Fibroblast of lung (primary cell): ENCODE measurements at regions not wholly inside any gene's neighbourhood (a gene's known extent, or its start where the extent isn't known, plus 50 kb on each side); places are given as distances from the start of the nearest gene placed in this dataset.
"Not testable (repeated sequence)": the region's sequence is repeated elsewhere in the genome, so short reads cannot be mapped to it uniquely, and the experiment has no call there.

Source experiments
- DNase-seq, 2 donors: peaks; one replicate each; pipeline versions ENCODE4 v3.0.0 to v3.0.0-alpha.2; 2010; ENCODE audit warnings: low read depth in 2 of 2
- H2AFZ ChIP-seq: 2 replicates; pipeline ENCODE4 v1.5.1; 2012; ENCODE audit warnings: low read length, control low read depth, inconsistent platforms
- H3K27ac ChIP-seq: 2 replicates; pipeline ENCODE4 v1.5.1; 2011; ENCODE audit warnings: low read length, control low read depth; ENCODE audit not compliant: insufficient read depth
- H3K27me3 ChIP-seq: 2 replicates; pipeline ENCODE4 v1.5.1; 2011; ENCODE audit warnings: mild to moderate bottlenecking, low read length; ENCODE audit not compliant: control insufficient read depth, insufficient read depth
- H3K36me3 ChIP-seq: 2 replicates; pipeline ENCODE4 v1.5.1; 2011; ENCODE audit warnings: low read length; ENCODE audit not compliant: control insufficient read depth, insufficient read depth
- H3K4me1 ChIP-seq: 2 replicates; pipeline ENCODE4 v1.5.1; 2011; ENCODE audit warnings: low read length; ENCODE audit not compliant: control insufficient read depth, insufficient read depth; ENCODE audit errors: extremely low read depth
- H3K4me2 ChIP-seq: 2 replicates; pipeline ENCODE4 v1.5.1; 2011; ENCODE audit warnings: low read length, control low read depth; ENCODE audit not compliant: insufficient read depth; ENCODE audit errors: extremely low read depth
- H3K4me3 ChIP-seq, 4 experiments: fragments of 200-600 bp in 1 of 4; sonication (generic) in 1 of 4; replicated peaks in 1 of 4; 2 replicates each; pipeline ENCODE4 v1.5.1; 2011 to 2016; ENCODE audit warnings: low read length in 4 of 4, low read depth in 3 of 4, mild to moderate bottlenecking in 3 of 4, control low read depth in 2 of 4, inconsistent platforms in 1 of 4, mixed read lengths in 1 of 4; ENCODE audit not compliant: insufficient read depth in 1 of 4; ENCODE audit errors: control extremely low read depth in 1 of 4
- H3K79me2 ChIP-seq: 2 replicates; pipeline ENCODE4 v1.5.1; 2012; ENCODE audit warnings: mild to moderate bottlenecking, low read length, inconsistent platforms; ENCODE audit not compliant: control insufficient read depth, insufficient read depth
- H3K9ac ChIP-seq: 2 replicates; pipeline ENCODE4 v1.5.1; 2011; ENCODE audit warnings: mild to moderate bottlenecking, low read length, control low read depth; ENCODE audit not compliant: insufficient read depth
- H3K9me3 ChIP-seq: 2 replicates; pipeline ENCODE4 v1.5.1; 2012; ENCODE audit warnings: low read depth, low read length; ENCODE audit not compliant: control insufficient read depth, insufficient read depth
- H4K20me1 ChIP-seq: 2 replicates; pipeline ENCODE4 v1.5.1; 2011; ENCODE audit warnings: low read length; ENCODE audit not compliant: control insufficient read depth, insufficient read depth; ENCODE audit errors: extremely low read depth
- EZH2 ChIP-seq: IDR thresholded peaks from 2 replicates; pipeline ENCODE4 v1.5.1; 2012; ENCODE audit warnings: low read length, control low read depth, mild to moderate bottlenecking; ENCODE audit errors: missing control alignments
- TF ChIP-seq, protein P1 (sequence below), 2 donors: IDR thresholded peaks in 1 of 2; conservative IDR thresholded peaks in 1 of 2; 1 replicate in 1 of 2; 2 replicates in 1 of 2; pipeline ENCODE4 v1.5.1; 2011 to 2012; ENCODE audit warnings: low read length in 2 of 2, control low read depth in 1 of 2, inconsistent platforms in 1 of 2, low read depth in 1 of 2, mild to moderate bottlenecking in 1 of 2

- DNase-seq, H4K20me1 ChIP-seq, H3K4me1 ChIP-seq, H2AFZ ChIP-seq, H3K79me2 ChIP-seq, H3K4me2 ChIP-seq, H3K9me3 ChIP-seq, H3K27ac ChIP-seq, H3K36me3 ChIP-seq, H3K27me3 ChIP-seq, H3K4me3 ChIP-seq, H3K9ac ChIP-seq: not testable (repeated sequence)
Observed at GRCh38 chr13:111051726-111052232, 63.3 kb upstream of the ARHGEF7 start.

- Histone ChIP-seq H3K79me2 (no peaks in the 10 kb centered on the region), H3K36me3 (no peaks in the 10 kb centered on the region), H4K20me1 (no peaks in the 10 kb centered on the region), H3K27me3 (no peaks in the 10 kb centered on the region), H3K4me2 (no peak overlapping the region), H3K27ac (no peak overlapping the region), H3K4me1 (no peaks in the 10 kb centered on the region), H3K4me3 (no peak overlapping the region), H3K9ac (no peak overlapping the region), H2AFZ (no peak overlapping the region), H3K9me3 (no peaks in the 10 kb centered on the region)
- TF ChIP-seq, protein P1, sequence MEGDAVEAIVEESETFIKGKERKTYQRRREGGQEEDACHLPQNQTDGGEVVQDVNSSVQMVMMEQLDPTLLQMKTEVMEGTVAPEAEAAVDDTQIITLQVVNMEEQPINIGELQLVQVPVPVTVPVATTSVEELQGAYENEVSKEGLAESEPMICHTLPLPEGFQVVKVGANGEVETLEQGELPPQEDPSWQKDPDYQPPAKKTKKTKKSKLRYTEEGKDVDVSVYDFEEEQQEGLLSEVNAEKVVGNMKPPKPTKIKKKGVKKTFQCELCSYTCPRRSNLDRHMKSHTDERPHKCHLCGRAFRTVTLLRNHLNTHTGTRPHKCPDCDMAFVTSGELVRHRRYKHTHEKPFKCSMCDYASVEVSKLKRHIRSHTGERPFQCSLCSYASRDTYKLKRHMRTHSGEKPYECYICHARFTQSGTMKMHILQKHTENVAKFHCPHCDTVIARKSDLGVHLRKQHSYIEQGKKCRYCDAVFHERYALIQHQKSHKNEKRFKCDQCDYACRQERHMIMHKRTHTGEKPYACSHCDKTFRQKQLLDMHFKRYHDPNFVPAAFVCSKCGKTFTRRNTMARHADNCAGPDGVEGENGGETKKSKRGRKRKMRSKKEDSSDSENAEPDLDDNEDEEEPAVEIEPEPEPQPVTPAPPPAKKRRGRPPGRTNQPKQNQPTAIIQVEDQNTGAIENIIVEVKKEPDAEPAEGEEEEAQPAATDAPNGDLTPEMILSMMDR (conservative IDR thresholded peaks at IDR 0.05 in 1 of 2, IDR thresholded peaks at IDR 0.05 in 1 of 2; ENCODE audit: low read depth in 1 of 2, low read length in 2 of 2), result no peak
- no peak for TF ChIP-seq EZH2
- DNase-seq, result no peak
Observed at GRCh38 chr13:111051041-111051725, 63.9 kb upstream of the ARHGEF7 start.

DNA sequence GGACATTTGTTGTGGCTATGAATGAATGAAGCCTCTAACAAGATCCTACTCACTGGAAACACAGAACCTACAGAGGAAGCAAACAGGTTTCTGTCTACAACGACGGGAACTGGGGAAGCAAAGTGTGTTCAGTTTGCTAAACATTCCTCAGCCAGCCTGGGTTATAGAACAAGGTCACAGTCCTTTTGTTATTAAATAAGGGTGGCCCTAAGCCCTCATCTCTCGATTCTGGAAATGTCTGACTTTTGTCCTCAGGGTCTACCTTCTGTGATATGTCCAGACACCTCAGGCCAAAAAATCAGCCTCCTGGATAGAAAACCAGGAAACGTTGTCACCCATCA, 64.6 kb upstream of the ARHGEF7 start:
- Histone ChIP-seq H3K4me1 (no peaks in the 10 kb centered on the region), H2AFZ (no peak overlapping the region)

More for the DNA sequence above, 64.6 kb upstream of the ARHGEF7 start:
- no peak for DNase-seq
- Histone ChIP-seq H3K79me2 (no peaks in the 10 kb centered on the region), H3K27ac (no peak overlapping the region), H3K4me3 (no peak overlapping the region), H3K36me3 (no peaks in the 10 kb centered on the region), H3K9me3 (no peaks in the 10 kb centered on the region), H4K20me1 (no peaks in the 10 kb centered on the region), H3K27me3 (no peaks in the 10 kb centered on the region), H3K9ac (no peak overlapping the region), H3K4me2 (no peak overlapping the region)
- TF ChIP-seq, protein P1 (conservative IDR thresholded peaks at IDR 0.05 in 1 of 2, IDR thresholded peaks at IDR 0.05 in 1 of 2; ENCODE audit: low read depth in 1 of 2, low read length in 2 of 2), result no peak
- no peak for TF ChIP-seq EZH2
